Activated CD4-positive, alpha-beta T cell treated with anti-CD3 and anti-CD28 coated beads, Interleukin-2, amount 50 U/mL, for 24 hours (primary cell): ENCODE measurements at regions not wholly inside any gene's neighbourhood (a gene's known extent, or its start where the extent isn't known, plus 50 kb on each side); places are given as distances from the start of the nearest gene placed in this dataset.
"Not testable (repeated sequence)": the region's sequence is repeated elsewhere in the genome, so short reads cannot be mapped to it uniquely, and the experiment has no call there.

Source experiments
- DNase-seq, 2 donors: peaks; one replicate each; pipeline ENCODE4 v3.0.0-alpha.2; 2020; ENCODE audit warnings: low read depth in 1 of 2, low spot score in 1 of 2

GRCh38 chr18:46179306-46179705, 75.1 kb downstream of the HAUS1 start:
- DNase-seq = no peak

GRCh38 chr18:46182633-46183358, 78.6 kb downstream of the HAUS1 start:
- DNase-seq = no peak

- DNase-seq = not testable (repeated sequence)
Measured at GRCh38 chr18:46184296-46184695, 80.1 kb downstream of the HAUS1 start.

- no peak for DNase-seq
Measured at GRCh38 chr18:46184727-46185126, 80.5 kb downstream of the HAUS1 start.

GRCh38 chr18:46190667-46191066, 86.5 kb downstream of the HAUS1 start:
- DNase-seq = no peak

- DNase-seq = no peak
Measured at GRCh38 chr18:46196627-46197243, 92.5 kb downstream of the HAUS1 start.

- no peak for DNase-seq
Measured at GRCh38 chr18:46199515-46200147, 95.4 kb downstream of the HAUS1 start.

GRCh38 chr18:46200178-46201055, 96.2 kb downstream of the HAUS1 start:
- not testable (repeated sequence) for DNase-seq

- no peak for DNase-seq
Measured at GRCh38 chr18:46204143-46204542, 100.0 kb downstream of the HAUS1 start.

- no peak for DNase-seq
Measured at GRCh38 chr18:46207985-46208384, 103.8 kb downstream of the HAUS1 start.

GRCh38 chr18:46209161-46209560, 105.0 kb downstream of the HAUS1 start:
- no peak for DNase-seq

GRCh38 chr18:46211816-46212215, 107.6 kb downstream of the HAUS1 start:
- peak in 1 of 2 donors; percentile 25 for DNase-seq

GRCh38 chr18:46212398-46212797, 108.2 kb downstream of the HAUS1 start:
- DNase-seq = no peak

GRCh38 chr18:46213295-46213694, 109.1 kb downstream of the HAUS1 start:
- DNase-seq = no peak

GRCh38 chr18:46214435-46214834, 110.2 kb downstream of the HAUS1 start:
- no peak for DNase-seq

- DNase-seq = no peak
Measured at GRCh38 chr18:46215902-46216723, 111.9 kb downstream of the HAUS1 start.

- DNase-seq = no peak
Measured at GRCh38 chr18:46220116-46220515, 115.9 kb downstream of the HAUS1 start.

GRCh38 chr18:46222093-46222492, 117.9 kb downstream of the HAUS1 start:
- DNase-seq = no peak

GRCh38 chr18:46222710-46223360, 118.7 kb downstream of the HAUS1 start:
- no peak for DNase-seq

GRCh38 chr18:46224181-46224775, 120.1 kb downstream of the HAUS1 start:
- DNase-seq = no peak
